OCI-LY1 (cell line): ENCODE measurements at regions not wholly inside any gene's neighbourhood (a gene's known extent, or its start where the extent isn't known, plus 50 kb on each side); places are given as distances from the start of the nearest gene placed in this dataset.

Experiments used
- H2AFZ ChIP-seq: fragments of 200-600 bp; sonication (generic), shearing (Covaris generic); 2 replicates; pipeline ENCODE4 v1.6.0; 2014; ENCODE audit warnings: antibody characterized with exemption, mild to moderate bottlenecking, low read length
- H3F3A ChIP-seq: fragments of 200-600 bp; sonication (generic), shearing (Covaris generic); 2 replicates; pipeline ENCODE4 v1.6.0; 2014; ENCODE audit warnings: mild to moderate bottlenecking, antibody characterized with exemption, low read length, moderate library complexity; ENCODE audit not compliant: insufficient read depth
- H3K27ac ChIP-seq: fragments of 200-600 bp; sonication (generic); 2 replicates; pipeline ENCODE4 v1.5.1; 2014; ENCODE audit warnings: low read length, mixed run types, mild to moderate bottlenecking, low read depth; ENCODE audit not compliant: poor library complexity, severe bottlenecking
- H3K27me3 ChIP-seq: fragments of 200-600 bp; sonication (generic); 2 replicates; pipeline ENCODE4 v1.6.0; 2014; ENCODE audit warnings: antibody characterized with exemption, mild to moderate bottlenecking, low read length, moderate library complexity; ENCODE audit not compliant: insufficient read depth
- H3K36me3 ChIP-seq: fragments of 200-600 bp; sonication (generic); 2 replicates; pipeline ENCODE4 v1.6.1; 2014; ENCODE audit warnings: mild to moderate bottlenecking, antibody characterized with exemption, low read length, moderate library complexity, mixed read lengths; ENCODE audit not compliant: insufficient read depth
- H3K4me1 ChIP-seq: fragments of 200-600 bp; sonication (generic); 2 replicates; pipeline ENCODE4 v1.5.1; 2014; ENCODE audit warnings: mild to moderate bottlenecking, low read length, moderate library complexity; ENCODE audit not compliant: insufficient read depth, severe bottlenecking
- H3K4me2 ChIP-seq: fragments of 200-600 bp; sonication (generic), shearing (Covaris generic); 2 replicates; pipeline ENCODE4 v1.6.1; 2014; ENCODE audit warnings: low read length
- H3K4me3 ChIP-seq: fragments of 200-600 bp; sonication (generic); 2 replicates; pipeline ENCODE4 v1.5.1; 2014; ENCODE audit warnings: low read length, low read depth, mild to moderate bottlenecking, mixed read lengths; ENCODE audit not compliant: poor library complexity, severe bottlenecking
- H3K79me2 ChIP-seq: fragments of 200-600 bp; shearing (Covaris generic); 2 replicates; pipeline ENCODE4 v1.6.1; 2016; ENCODE audit warnings: mixed run types, low read length, mixed read lengths; ENCODE audit not compliant: insufficient read depth
- H3K9ac ChIP-seq: fragments of 200-600 bp; sonication (generic), shearing (Covaris generic); 2 replicates; pipeline ENCODE4 v1.6.1; 2014; ENCODE audit warnings: mild to moderate bottlenecking, low read length, mixed read lengths
- H3K9me2 ChIP-seq: fragments of 200-600 bp; sonication (generic), shearing (Covaris generic); 2 replicates; pipeline ENCODE4 v1.6.1; 2014; ENCODE audit warnings: low read depth, mild to moderate bottlenecking, low read length, mixed read lengths
- H3K9me3 ChIP-seq: fragments of 200-600 bp; shearing (Covaris generic); 2 replicates; pipeline ENCODE4 v1.6.1; 2014; ENCODE audit warnings: low read length, mixed read lengths
- H4K20me1 ChIP-seq: fragments of 200-600 bp; sonication (generic), shearing (Covaris generic); 2 replicates; pipeline ENCODE4 v1.6.0; 2016; ENCODE audit warnings: mild to moderate bottlenecking, low read length; ENCODE audit not compliant: insufficient read depth
- CTCF ChIP-seq: fragments of 200-600 bp; sonication (generic), shearing (Covaris generic); IDR thresholded peaks from 2 replicates; pipeline ENCODE4 v1.5.1; 2017; ENCODE audit warnings: mild to moderate bottlenecking, antibody characterized with exemption, low read length, moderate library complexity, mixed read lengths
- EZH2 ChIP-seq: fragments of 200-600 bp; sonication (generic), shearing (Covaris generic); IDR thresholded peaks from 2 replicates; pipeline ENCODE4 v1.8.0; 2017; ENCODE audit warnings: borderline replicate concordance, mixed run types, mild to moderate bottlenecking, antibody characterized with exemption, low read length, moderate library complexity, mixed read lengths

- Histone ChIP-seq H3F3A (no peaks in the 10 kb centered on the region), H3K9me2 (no peaks in the 10 kb centered on the region), H3K27ac (no peak overlapping the region), H3K4me3 (no peak overlapping the region), H3K79me2 (no peaks in the 10 kb centered on the region), H3K4me1 (no peaks in the 10 kb centered on the region), H3K9me3 (no peaks in the 10 kb centered on the region), H4K20me1 (no peaks in the 10 kb centered on the region), H3K4me2 (no peak overlapping the region), H3K9ac (no peak overlapping the region), H3K36me3 (no peaks in the 10 kb centered on the region), H2AFZ (no peak overlapping the region), H3K27me3 (no peaks in the 10 kb centered on the region)
- TF ChIP-seq EZH2 (no peak), CTCF (no peak)
Observed at GRCh38 chr1:71245246-71245645, 164.4 kb upstream of the ZRANB2 start.

DNA sequence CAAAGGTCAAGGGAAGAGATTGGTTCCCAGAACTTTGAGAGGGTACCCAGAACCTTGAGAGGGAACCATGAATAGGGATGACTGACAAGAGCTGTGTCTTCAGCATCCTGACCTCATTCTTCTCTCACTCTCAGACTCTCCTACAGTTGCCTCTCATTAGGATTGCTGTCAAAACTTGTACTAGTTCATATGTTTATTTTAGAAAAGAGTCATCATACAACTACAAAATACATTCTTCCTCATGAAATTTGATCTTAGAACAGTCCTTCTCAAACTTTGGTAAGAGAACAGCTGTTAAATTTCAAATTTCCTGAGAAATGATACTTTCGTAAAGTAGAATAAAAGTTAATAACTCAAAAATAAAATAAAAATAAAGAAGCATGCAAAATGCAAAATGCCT is 161.4 kb upstream of the ZRANB2 start:
- TF ChIP-seq EZH2 (no peak), CTCF (no peak)
- Histone ChIP-seq H3K79me2 (no peaks in the 10 kb centered on the region), H3K27me3 (no peaks in the 10 kb centered on the region), H3K27ac (no peak overlapping the region), H3F3A (no peaks in the 10 kb centered on the region), H3K9me2 (no peaks in the 10 kb centered on the region), H4K20me1 (no peaks in the 10 kb centered on the region), H3K9ac (no peak overlapping the region), H3K9me3 (no peaks in the 10 kb centered on the region), H3K4me1 (no peaks in the 10 kb centered on the region), H3K4me3 (no peak overlapping the region), H3K36me3 (no peaks in the 10 kb centered on the region), H3K4me2 (no peak overlapping the region), H2AFZ (no peak overlapping the region)

GRCh38 chr1:71240656-71241055 is 159.8 kb upstream of the ZRANB2 start:
- Histone ChIP-seq H3K9ac (no peak overlapping the region), H3K4me2 (no peak overlapping the region), H3K4me3 (no peak overlapping the region), H4K20me1 (no peaks in the 10 kb centered on the region), H2AFZ (no peak overlapping the region), H3K9me2 (no peaks in the 10 kb centered on the region), H3K79me2 (no peaks in the 10 kb centered on the region), H3K4me1 (no peaks in the 10 kb centered on the region), H3K36me3 (no peaks in the 10 kb centered on the region), H3K27ac (no peak overlapping the region), H3K27me3 (no peaks in the 10 kb centered on the region), H3F3A (no peaks in the 10 kb centered on the region), H3K9me3 (no peaks in the 10 kb centered on the region)
- TF ChIP-seq EZH2 (no peak), CTCF (no peak)
